Neutrophil (primary cell): ENCODE measurements at regions not wholly inside any gene's neighbourhood (a gene's known extent, or its start where the extent isn't known, plus 50 kb on each side); places are given as distances from the start of the nearest gene placed in this dataset.
"Not testable (repeated sequence)": the region's sequence is repeated elsewhere in the genome, so short reads cannot be mapped to it uniquely, and the experiment has no call there.

Source experiments
- H3K27ac ChIP-seq: fragments of 200-600 bp; sonication (generic); 2 replicates; pipeline ENCODE4 v1.5.1; 2016; ENCODE audit warnings: mild to moderate bottlenecking, moderate library complexity
- H3K27me3 ChIP-seq: fragments of 200-600 bp; sonication (generic); 2 replicates; pipeline ENCODE4 v1.6.0; 2016; ENCODE audit warnings: mild to moderate bottlenecking
- H3K36me3 ChIP-seq: fragments of 200-600 bp; sonication (generic); 2 replicates; pipeline ENCODE4 v1.5.1; 2017
- H3K4me1 ChIP-seq, 2 experiments: fragments of 200-600 bp in 1 of 2; sonication (generic) in 1 of 2; 1 replicate in 1 of 2; 2 replicates in 1 of 2; pipeline versions ENCODE4 v1.5.1 to v1.6.1; 2013 to 2016; ENCODE audit warnings: low read depth in 1 of 2, low read length in 1 of 2, mild to moderate bottlenecking in 1 of 2, moderate library complexity in 1 of 2; ENCODE audit not compliant: control insufficient read depth in 1 of 2, insufficient read depth in 1 of 2
- H3K4me3 ChIP-seq, 2 experiments: fragments of 200-600 bp in 1 of 2; sonication (generic) in 1 of 2; 1 replicate in 1 of 2; 2 replicates in 1 of 2; pipeline ENCODE4 v1.5.1; 2013 to 2016; ENCODE audit warnings: low read depth in 1 of 2, low read length in 1 of 2, mild to moderate bottlenecking in 1 of 2, moderate library complexity in 1 of 2
- H3K9me3 ChIP-seq: fragments of 200-600 bp; sonication (generic); 2 replicates; pipeline ENCODE4 v1.5.1; 2016
- TF ChIP-seq, protein P1 (sequence below): fragments of 200-600 bp; sonication (generic); IDR thresholded peaks from 2 replicates; pipeline ENCODE4 v1.5.1; 2016; ENCODE audit warnings: antibody characterized with exemption

DNA sequence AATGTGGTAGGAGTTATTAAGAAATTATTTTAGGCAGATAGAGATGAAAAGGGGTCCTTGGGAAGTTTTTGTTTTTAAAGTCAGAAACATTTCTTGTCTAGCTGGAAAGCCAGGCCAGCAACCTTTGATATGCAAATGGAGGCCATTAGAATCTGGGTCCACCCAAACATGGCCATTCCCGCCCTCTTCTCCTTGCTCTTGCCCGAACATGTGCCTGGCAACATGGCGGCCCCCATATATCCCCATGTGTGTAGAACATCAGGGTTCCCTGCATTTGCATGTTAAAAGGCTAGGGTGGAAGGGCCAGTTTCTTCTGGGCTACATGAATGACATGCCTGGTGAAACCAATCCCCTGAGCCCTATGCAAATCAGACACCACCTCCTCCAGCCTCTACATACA, 80.7 kb upstream of the PLAC8 start:
- TF ChIP-seq, protein P1, sequence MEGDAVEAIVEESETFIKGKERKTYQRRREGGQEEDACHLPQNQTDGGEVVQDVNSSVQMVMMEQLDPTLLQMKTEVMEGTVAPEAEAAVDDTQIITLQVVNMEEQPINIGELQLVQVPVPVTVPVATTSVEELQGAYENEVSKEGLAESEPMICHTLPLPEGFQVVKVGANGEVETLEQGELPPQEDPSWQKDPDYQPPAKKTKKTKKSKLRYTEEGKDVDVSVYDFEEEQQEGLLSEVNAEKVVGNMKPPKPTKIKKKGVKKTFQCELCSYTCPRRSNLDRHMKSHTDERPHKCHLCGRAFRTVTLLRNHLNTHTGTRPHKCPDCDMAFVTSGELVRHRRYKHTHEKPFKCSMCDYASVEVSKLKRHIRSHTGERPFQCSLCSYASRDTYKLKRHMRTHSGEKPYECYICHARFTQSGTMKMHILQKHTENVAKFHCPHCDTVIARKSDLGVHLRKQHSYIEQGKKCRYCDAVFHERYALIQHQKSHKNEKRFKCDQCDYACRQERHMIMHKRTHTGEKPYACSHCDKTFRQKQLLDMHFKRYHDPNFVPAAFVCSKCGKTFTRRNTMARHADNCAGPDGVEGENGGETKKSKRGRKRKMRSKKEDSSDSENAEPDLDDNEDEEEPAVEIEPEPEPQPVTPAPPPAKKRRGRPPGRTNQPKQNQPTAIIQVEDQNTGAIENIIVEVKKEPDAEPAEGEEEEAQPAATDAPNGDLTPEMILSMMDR, result no peak
- H3K27ac ChIP-seq, result peak overlapping the region; percentile 67

DNA sequence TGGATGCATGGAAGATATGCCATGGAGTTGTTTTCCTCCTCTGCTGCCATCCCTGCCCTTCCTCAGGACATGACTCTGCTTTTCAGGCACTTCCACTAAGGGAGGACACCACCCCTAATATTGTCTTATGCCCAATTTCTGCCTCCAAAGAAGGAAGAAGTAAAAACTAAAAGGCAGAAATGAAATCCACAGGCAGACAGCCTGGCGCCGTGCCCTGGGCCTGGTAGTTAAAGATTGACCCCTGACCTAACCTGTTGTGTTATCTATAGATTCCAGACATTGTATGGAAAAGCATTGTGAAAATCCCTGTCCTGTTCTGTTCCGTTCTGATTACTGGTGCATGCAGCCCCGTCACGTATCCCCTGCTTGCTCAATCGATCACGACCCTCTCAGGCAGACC, 80.1 kb upstream of the PLAC8 start:
- not testable (repeated sequence) for H3K9me3 ChIP-seq, H3K27me3 ChIP-seq, H3K36me3 ChIP-seq
- H3K4me3 ChIP-seq, result peak overlapping the region in 1 of 2 experiments; percentile 9
- peaks cover 52 to 55% of the 10 kb centered on the region in 2 experiments for H3K4me1 ChIP-seq
- peak overlapping the region; percentile 67 for H3K27ac ChIP-seq

More for the DNA sequence above, 80.7 kb upstream of the PLAC8 start:
- Histone ChIP-seq H3K36me3 (no peaks in the 10 kb centered on the region), H3K9me3 (no peaks in the 10 kb centered on the region), H3K27me3 (no peaks in the 10 kb centered on the region), H3K4me3 (no peak overlapping the region), H3K4me1 (peaks cover 52 to 55% of the 10 kb centered on the region in 2 experiments)

DNA sequence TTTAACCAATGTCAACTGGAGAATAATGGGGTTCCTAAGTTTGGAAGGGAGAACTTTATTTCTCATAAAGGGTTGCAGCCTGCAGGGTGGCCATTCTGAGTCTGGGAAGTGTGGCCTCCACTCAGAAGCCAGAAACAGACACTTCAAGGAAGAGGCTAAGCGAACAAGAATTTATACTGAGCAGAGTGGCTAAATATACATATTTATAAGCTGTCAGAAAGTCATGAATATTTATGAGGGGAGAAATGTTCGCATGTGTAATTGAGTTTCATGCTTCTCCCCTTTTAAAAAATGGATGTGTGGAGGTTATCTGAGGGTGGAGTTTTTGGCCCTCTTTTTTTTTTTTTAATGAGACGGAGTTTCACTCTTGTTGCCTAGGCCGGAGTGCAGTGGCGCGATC, 78.1 kb upstream of the PLAC8 start:
- peaks cover 33 to 36% of the 10 kb centered on the region in 2 experiments for H3K4me1 ChIP-seq
- H3K9me3 ChIP-seq, result no peaks in the 10 kb centered on the region
- H3K27me3 ChIP-seq, result no peaks in the 10 kb centered on the region
- TF ChIP-seq, protein P1, result no peak
- no peak overlapping the region for H3K27ac ChIP-seq
- H3K4me3 ChIP-seq, result no peak overlapping the region
- no peaks in the 10 kb centered on the region for H3K36me3 ChIP-seq

DNA sequence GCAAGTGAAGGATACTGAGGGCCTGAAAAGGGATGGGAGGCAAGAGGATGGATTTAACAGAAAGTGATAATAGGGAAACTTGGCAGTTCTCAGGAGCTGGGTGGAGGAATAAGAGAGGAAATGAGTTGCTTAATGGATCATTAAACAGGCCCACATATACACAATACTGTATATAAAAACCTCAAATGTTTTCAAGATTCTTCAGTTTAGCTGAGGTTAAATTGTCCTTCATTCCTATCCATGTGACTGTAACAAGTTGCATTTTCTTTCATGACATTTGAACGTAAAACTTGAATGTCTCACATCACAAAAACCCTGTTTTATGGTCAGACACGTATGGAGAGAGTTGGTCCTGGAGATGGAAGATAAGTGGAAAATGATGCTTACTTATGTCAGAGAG, 76.5 kb upstream of the PLAC8 start:
- H3K27ac ChIP-seq, result no peak overlapping the region
- no peaks in the 10 kb centered on the region for H3K36me3 ChIP-seq
- no peaks in the 10 kb centered on the region for H3K9me3 ChIP-seq
- peaks cover 21% of the 10 kb centered on the region in 2 experiments for H3K4me1 ChIP-seq
- no peaks in the 10 kb centered on the region for H3K27me3 ChIP-seq
- TF ChIP-seq, protein P1, result no peak
- no peak overlapping the region for H3K4me3 ChIP-seq

DNA sequence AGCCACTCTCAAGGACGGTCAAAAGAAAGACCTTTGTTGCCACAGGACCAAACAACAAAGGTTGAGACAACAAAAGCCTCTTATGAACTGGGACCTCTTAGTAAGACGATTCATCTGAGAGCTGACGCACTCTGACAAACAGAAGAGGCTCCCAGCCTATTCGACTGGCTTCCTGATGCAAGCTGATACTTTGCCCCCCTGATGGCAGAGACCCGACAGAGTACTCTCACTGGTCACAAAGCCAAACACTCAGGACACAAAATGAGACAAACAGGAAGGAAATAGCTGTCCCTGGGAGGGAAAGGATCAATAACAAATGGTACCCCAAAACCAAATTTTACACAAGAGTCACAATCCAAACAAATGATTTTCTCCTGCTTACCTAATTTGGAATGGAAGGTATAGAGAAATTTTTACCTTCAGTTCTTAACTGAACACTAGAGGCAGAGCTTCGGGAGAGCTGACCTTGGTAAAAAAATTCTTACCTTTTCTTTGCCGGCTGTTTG, 75.2 kb upstream of the PLAC8 start:
- no peaks in the 10 kb centered on the region for H3K9me3 ChIP-seq
- no peak overlapping the region for H3K4me3 ChIP-seq
- H3K4me1 ChIP-seq, result peaks cover 8% of the 10 kb centered on the region in 2 experiments
- H3K27me3 ChIP-seq, result no peaks in the 10 kb centered on the region
- no peaks in the 10 kb centered on the region for H3K36me3 ChIP-seq
- TF ChIP-seq, protein P1, result no peak
- H3K27ac ChIP-seq, result no peak overlapping the region

DNA sequence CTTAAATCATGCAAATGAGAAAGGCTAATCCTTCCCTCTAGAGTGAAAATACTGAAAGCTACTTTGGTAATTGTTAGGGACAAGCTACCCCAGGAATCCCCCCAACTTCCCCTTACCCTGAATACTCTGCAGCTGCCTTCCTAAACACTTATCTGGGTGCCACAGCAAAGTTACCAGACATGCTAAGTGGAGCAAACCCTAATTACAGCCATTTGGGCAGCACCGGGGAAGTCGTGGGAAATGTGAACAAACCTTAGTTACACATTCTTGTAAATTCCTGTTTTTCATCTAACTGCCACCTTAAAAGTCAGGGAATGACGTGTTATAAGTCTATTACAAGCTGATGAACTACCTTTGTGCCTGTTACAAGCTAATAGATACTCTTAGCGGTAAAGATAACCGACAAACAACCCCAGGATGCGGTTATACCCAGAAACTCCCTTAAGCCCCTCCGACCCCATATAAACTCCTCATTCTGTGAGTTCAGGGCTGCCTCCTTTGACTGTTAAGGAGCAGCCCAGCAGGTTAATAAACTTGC, 66.0 kb upstream of the PLAC8 start:
- H3K4me3 ChIP-seq, result no peak overlapping the region
- no peaks in the 10 kb centered on the region for H3K36me3 ChIP-seq
- H3K27ac ChIP-seq, result peak overlapping the region; percentile 61

More for the DNA sequence above, 66.0 kb upstream of the PLAC8 start:
- Histone ChIP-seq H3K4me1 (peaks cover 19 to 20% of the 10 kb centered on the region in 2 experiments), H3K9me3 (no peaks in the 10 kb centered on the region), H3K27me3 (no peaks in the 10 kb centered on the region)
- TF ChIP-seq, protein P1, result no peak
